SK-N-SH treated with all-trans-retinoic acid at 6 μM for 48 hours (cell line): ENCODE measurements at regions not wholly inside any gene's neighbourhood (a gene's known extent, or its start where the extent isn't known, plus 50 kb on each side); places are given as distances from the start of the nearest gene placed in this dataset.
A peak's percentile ranks its signal among the peaks of the same experiment; 100 is the strongest.

Experiments
- ATAC-seq: fragments of 200-7000 bp; cut with Tn5 transposase; 3 replicates; pipeline ENCODE4 v1.9.1; 2020; ENCODE audit warnings: mild to moderate bottlenecking, moderate library complexity
- ARNTL ChIP-seq: fragments of 450-650 bp; formaldehyde crosslinking; IDR thresholded peaks from 2 replicates; pipeline ENCODE4 v1.5.0; 2020; ENCODE audit warnings: low read depth, mild to moderate bottlenecking, moderate library complexity, borderline replicate concordance
- BACH2 ChIP-seq: fragments of 250-450 bp; sonication (Bioruptor Pico); IDR thresholded peaks from 2 replicates; pipeline ENCODE4 v1.9.0; 2021; ENCODE audit warnings: mild to moderate bottlenecking, borderline replicate concordance
- CREB5 ChIP-seq: fragments of 250-450 bp; sonication (Bioruptor Pico); IDR thresholded peaks from 2 replicates; pipeline ENCODE4 v1.5.1; 2020; ENCODE audit warnings: low read depth, mild to moderate bottlenecking, moderate library complexity
- CSDC2 ChIP-seq: fragments of 250-450 bp; sonication (Bioruptor Pico); IDR thresholded peaks from 2 replicates; pipeline ENCODE4 v1.5.0; 2020; ENCODE audit warnings: mild to moderate bottlenecking, moderate library complexity
- GLIS3 ChIP-seq: fragments of 250-450 bp; sonication (Bioruptor Pico); IDR thresholded peaks from 2 replicates; pipeline ENCODE4 v1.5.0; 2020; ENCODE audit warnings: mild to moderate bottlenecking, moderate library complexity
- ISL1 ChIP-seq: fragments of 250-450 bp; sonication (Bioruptor Pico); IDR thresholded peaks from 2 replicates; pipeline ENCODE4 v2.1.2; 2022; ENCODE audit warnings: mild to moderate bottlenecking, moderate library complexity
- PATZ1 ChIP-seq: fragments of 250-450 bp; sonication (Bioruptor Pico); IDR thresholded peaks from 2 replicates; pipeline ENCODE4 v1.8.0; 2020; ENCODE audit warnings: mild to moderate bottlenecking, moderate library complexity, borderline replicate concordance
- POU6F1 ChIP-seq: fragments of 250-450 bp; sonication (Bioruptor Pico); IDR thresholded peaks from 2 replicates; pipeline ENCODE4 v1.8.0; 2021; ENCODE audit warnings: low read depth, mild to moderate bottlenecking, moderate library complexity, borderline replicate concordance
- PPARA ChIP-seq: fragments of 250-450 bp; sonication (Bioruptor Pico); IDR thresholded peaks from 2 replicates; pipeline ENCODE4 v1.5.0; 2020; ENCODE audit warnings: mild to moderate bottlenecking, borderline replicate concordance
- RARB ChIP-seq: fragments of 250-450 bp; sonication (Bioruptor Pico); IDR thresholded peaks from 2 replicates; pipeline ENCODE4 v1.8.0; 2021; ENCODE audit warnings: mild to moderate bottlenecking, moderate library complexity
- TOX ChIP-seq: fragments of 250-450 bp; sonication (Bioruptor Pico); IDR thresholded peaks from 2 replicates; pipeline ENCODE4 v1.8.0; 2021; ENCODE audit warnings: mild to moderate bottlenecking, moderate library complexity, borderline replicate concordance
- TSHZ2 ChIP-seq: fragments of 250-450 bp; sonication (Bioruptor Pico); IDR thresholded peaks from 2 replicates; pipeline ENCODE4 v1.5.0; 2020; ENCODE audit warnings: mild to moderate bottlenecking, moderate library complexity
- ZC3H10 ChIP-seq: fragments of 250-450 bp; sonication (Bioruptor Pico); IDR thresholded peaks from 2 replicates; pipeline ENCODE4 v1.5.1; 2021; ENCODE audit warnings: mild to moderate bottlenecking, moderate library complexity
- ZFP3 ChIP-seq: fragments of 250-450 bp; sonication (Bioruptor Pico); IDR thresholded peaks from 2 replicates; pipeline ENCODE4 v1.5.0; 2020; ENCODE audit warnings: mild to moderate bottlenecking, moderate library complexity
- ZFP30 ChIP-seq: fragments of 450-650 bp; formaldehyde crosslinking; IDR thresholded peaks from 2 replicates; pipeline ENCODE4 v1.5.0; 2022; ENCODE audit warnings: mild to moderate bottlenecking, moderate library complexity
- ZNF565 ChIP-seq: fragments of 450-650 bp; formaldehyde crosslinking; conservative IDR thresholded peaks from 2 replicates; pipeline ENCODE4 v1.5.0; 2020; ENCODE audit warnings: low read depth, mild to moderate bottlenecking, moderate library complexity
- ZNF8 ChIP-seq: fragments of 450-650 bp; formaldehyde crosslinking; IDR thresholded peaks from 2 replicates; pipeline ENCODE4 v1.5.0; 2020; ENCODE audit warnings: mild to moderate bottlenecking, moderate library complexity

GRCh38 chr2:188813857-188814256, 160.3 kb upstream of the COL3A1 start:
- no peak for TF ChIP-seq ZFP30
- no peak for TF ChIP-seq POU6F1 (CRISPR knock-in tag)
- ATAC-seq, result peak; percentile 53; the same call in 2 of the 3 replicates

- ATAC-seq, result no peak
- TF ChIP-seq CSDC2 (CRISPR knock-in tag) (no peak), ZC3H10 (CRISPR knock-in tag) (no peak), RARB (no peak), TOX (no peak), ARNTL (CRISPR knock-in tag) (no peak), ZFP3 (CRISPR knock-in tag) (no peak), PPARA (CRISPR knock-in tag) (no peak), CREB5 (CRISPR knock-in tag) (no peak), BACH2 (CRISPR knock-in tag) (no peak), ZFP30 (no peak), POU6F1 (CRISPR knock-in tag) (no peak)
- TF ChIP-seq, all 23 proteins: peak for 0
These were observed 155.2 kb upstream of the COL3A1 start for GRCh38 chr2:188819011-188819410.

- TF ChIP-seq ISL1 (CRISPR knock-in tag) (peak; percentile 65), ZFP30 (no peak), TSHZ2 (CRISPR knock-in tag) (no peak), RARB (no peak)
- ATAC-seq, result peak; percentile 71
These were observed 154.4 kb upstream of the COL3A1 start for GRCh38 chr2:188819792-188820191.

GRCh38 chr2:188820576-188820975, 153.6 kb upstream of the COL3A1 start:
- ATAC-seq, result no peak
- TF ChIP-seq ZNF565 (no peak), GLIS3 (CRISPR knock-in tag) (no peak), PATZ1 (CRISPR knock-in tag) (no peak), CREB5 (CRISPR knock-in tag) (no peak), TSHZ2 (CRISPR knock-in tag) (no peak), ZNF8 (CRISPR knock-in tag) (no peak), ZFP30 (no peak), ZFP3 (CRISPR knock-in tag) (no peak)
